Psoas muscle (tissue), 7 donors: ENCODE measurements at regions not wholly inside any gene's neighbourhood (a gene's known extent, or its start where the extent isn't known, plus 50 kb on each side); places are given as distances from the start of the nearest gene placed in this dataset.

ENCODE experiments used
- ATAC-seq, 4 donors: fragments of 200-7000 bp; cut with Tn5 transposase; one replicate each; pipeline ENCODE4 v1.9.1; 2020; ENCODE audit warnings: moderate library complexity in 3 of 4, mild to moderate bottlenecking in 2 of 4
- DNase-seq, 2 donors: peaks; one replicate each; pipeline ENCODE4 v3.0.0-alpha.2; 2020
- H3K27ac ChIP-seq: fragments of 200-600 bp; one replicate; pipeline ENCODE4 v1.8.0; 2022
- H3K27me3 ChIP-seq, 3 donors: fragments of 200-600 bp in 1 of 3; one replicate each; pipeline versions ENCODE4 v1.6.1 to v1.8.0; 2013 to 2022; ENCODE audit warnings: low read length in 2 of 3, mild to moderate bottlenecking in 2 of 3, moderate library complexity in 1 of 3; ENCODE audit not compliant: insufficient read depth in 3 of 3
- H3K36me3 ChIP-seq, 2 donors: fragments of 200-600 bp in 1 of 2; one replicate each; pipeline versions ENCODE4 v1.6.1 to v1.8.0; 2013 to 2022; ENCODE audit warnings: low read depth in 1 of 2, mild to moderate bottlenecking in 1 of 2, moderate library complexity in 1 of 2; ENCODE audit not compliant: insufficient read depth in 1 of 2
- H3K4me1 ChIP-seq: fragments of 200-600 bp; one replicate; pipeline ENCODE4 v1.8.0; 2022
- H3K4me3 ChIP-seq: fragments of 200-600 bp; one replicate; pipeline ENCODE4 v1.8.0; 2022; ENCODE audit warnings: mild to moderate bottlenecking
- H3K9me3 ChIP-seq: fragments of 200-600 bp; one replicate; pipeline ENCODE4 v1.8.0; 2022
- WGBS, 3 donors: extraction: QIAGEN DNeasy Blood & Tissue Kit; methylation state at CpG; one replicate each; pipeline versions ENCODE4 v1.1.6 to v1.1.7; 2013; 5-methylcytosine and 5-hydroxymethylcytosine counted together
- intact Hi-C, 2 donors: fragments of 100-400 bp; cut with DNase I; formaldehyde crosslinking; loops; one replicate each; pipeline versions ENCODE4 v1.11.0 to v1.14.2; 2022
- TF ChIP-seq, protein P1 (sequence below): fragments of 200-600 bp; IDR thresholded peaks from one replicate; pipeline ENCODE4 v1.8.0; 2022; ENCODE audit warnings: antibody characterized with exemption
- donor health status: healthy with polysubstance abuse.
- donor health status: DM: no; HTN: no; CAD: no; lungs with moderate emphysema.
- donor health status: Bipolar disorder and iron deficiency.
- donor health status: healthy.
- donor health status: DM: yes; HTN: yes; CAD: no.
- donor health status: DM: no; HTN: no; CAD: no.
- donor health status: DM: yes; HTN: yes; CAD: no.

GRCh38 chr3:124140746-124141145 is 148.8 kb upstream of the ROPN1 start:
- Histone ChIP-seq H3K36me3 (no peaks in the 10 kb centered on the region), H3K4me3 (no peak overlapping the region), H3K27me3 (no peaks in the 10 kb centered on the region), H3K9me3 (no peaks in the 10 kb centered on the region), H3K27ac (no peak overlapping the region), H3K4me1 (peaks cover 5% of the 10 kb centered on the region)
- intact Hi-C loops, result no loop called here
- TF ChIP-seq, protein P1, sequence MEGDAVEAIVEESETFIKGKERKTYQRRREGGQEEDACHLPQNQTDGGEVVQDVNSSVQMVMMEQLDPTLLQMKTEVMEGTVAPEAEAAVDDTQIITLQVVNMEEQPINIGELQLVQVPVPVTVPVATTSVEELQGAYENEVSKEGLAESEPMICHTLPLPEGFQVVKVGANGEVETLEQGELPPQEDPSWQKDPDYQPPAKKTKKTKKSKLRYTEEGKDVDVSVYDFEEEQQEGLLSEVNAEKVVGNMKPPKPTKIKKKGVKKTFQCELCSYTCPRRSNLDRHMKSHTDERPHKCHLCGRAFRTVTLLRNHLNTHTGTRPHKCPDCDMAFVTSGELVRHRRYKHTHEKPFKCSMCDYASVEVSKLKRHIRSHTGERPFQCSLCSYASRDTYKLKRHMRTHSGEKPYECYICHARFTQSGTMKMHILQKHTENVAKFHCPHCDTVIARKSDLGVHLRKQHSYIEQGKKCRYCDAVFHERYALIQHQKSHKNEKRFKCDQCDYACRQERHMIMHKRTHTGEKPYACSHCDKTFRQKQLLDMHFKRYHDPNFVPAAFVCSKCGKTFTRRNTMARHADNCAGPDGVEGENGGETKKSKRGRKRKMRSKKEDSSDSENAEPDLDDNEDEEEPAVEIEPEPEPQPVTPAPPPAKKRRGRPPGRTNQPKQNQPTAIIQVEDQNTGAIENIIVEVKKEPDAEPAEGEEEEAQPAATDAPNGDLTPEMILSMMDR, result no peak
- ATAC-seq, result no peak
- 82 to 89% (median 84%) methylated on average over 4 of the region's 4 CpGs for WGBS, 3 donors
- no peak for DNase-seq

GRCh38 chr3:124142389-124142970 is 150.6 kb upstream of the ROPN1 start:
- H3K9me3 ChIP-seq, result no peaks in the 10 kb centered on the region
- H3K27ac ChIP-seq, result no peak overlapping the region
- no peak overlapping the region for H3K4me3 ChIP-seq
- H3K4me1 ChIP-seq, result peaks cover 10% of the 10 kb centered on the region
- WGBS, 3 donors, result 50 to 55% (median 52%) methylated on average over 5 of the region's 5 CpGs
- H3K36me3 ChIP-seq, result no peaks in the 10 kb centered on the region
- ATAC-seq (no peak), DNase-seq (no peak)
- H3K27me3 ChIP-seq, result no peaks in the 10 kb centered on the region
- TF ChIP-seq, protein P1, result no peak
- intact Hi-C loops, result no loop called here

DNA sequence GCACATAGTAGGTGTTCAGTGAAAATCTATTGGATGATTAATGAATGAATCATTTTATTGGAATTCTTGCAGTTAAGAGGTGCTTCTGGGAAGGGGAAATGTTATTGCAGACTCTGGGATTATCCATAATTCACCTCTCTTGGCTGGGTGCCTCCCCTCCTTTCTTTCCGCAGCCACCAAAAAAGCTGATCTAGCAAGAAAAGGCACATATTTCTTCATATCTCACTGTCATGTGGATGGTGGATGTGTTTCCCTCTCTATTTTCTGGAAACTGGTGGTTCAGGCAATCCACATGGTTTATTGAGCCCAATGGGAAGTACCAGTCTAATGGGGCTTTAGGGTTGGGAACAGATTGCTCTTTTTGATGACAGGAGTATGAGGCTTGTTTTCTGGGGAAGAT is 151.1 kb upstream of the ROPN1 start:
- ATAC-seq (no peak), DNase-seq (no peak)
- H3K4me3 ChIP-seq, result no peak overlapping the region
- intact Hi-C loops, result no loop called here
- no peaks in the 10 kb centered on the region for H3K9me3 ChIP-seq
- no peaks in the 10 kb centered on the region for H3K27me3 ChIP-seq
- H3K27ac ChIP-seq, result no peak overlapping the region
- H3K4me1 ChIP-seq, result peaks cover 10% of the 10 kb centered on the region
- no peaks in the 10 kb centered on the region for H3K36me3 ChIP-seq
- WGBS, 3 donors, result 84 to 100% (median 89%) methylated on average over 1 of the region's 1 CpG
- TF ChIP-seq, protein P1, result no peak

GRCh38 chr3:124144035-124144814 is 152.3 kb upstream of the ROPN1 start:
- TF ChIP-seq, protein P1, result no peak
- Histone ChIP-seq H3K9me3 (no peaks in the 10 kb centered on the region), H3K4me1 (peaks cover 10% of the 10 kb centered on the region), H3K27ac (no peak overlapping the region), H3K27me3 (no peaks in the 10 kb centered on the region), H3K4me3 (no peak overlapping the region), H3K36me3 (no peaks in the 10 kb centered on the region)
- intact Hi-C loops, result no loop called here
- DNase-seq (no peak), ATAC-seq (peak in 2 of 4 donors; percentile 56 to 77)
- WGBS, 3 donors, result 68 to 75% (median 74%) methylated on average over 6 of the region's 6 CpGs
